HL-60 (cell line): ENCODE measurements at regions not wholly inside any gene's neighbourhood (a gene's known extent, or its start where the extent isn't known, plus 50 kb on each side); places are given as distances from the start of the nearest gene placed in this dataset.

ENCODE experiments used
- CTCF ChIP-seq: IDR thresholded peaks from one replicate; pipeline ENCODE4 v1.5.1; 2011; ENCODE audit warnings: low read length, control low read depth, inconsistent platforms; ENCODE audit not compliant: insufficient read depth
- POLR2AphosphoS5 ChIP-seq: IDR thresholded peaks from 2 replicates; pipeline ENCODE4 v1.6.1; 2012; ENCODE audit warnings: low read depth
- SPI1 ChIP-seq: IDR thresholded peaks from 2 replicates; pipeline ENCODE4 v1.6.1; 2012; ENCODE audit warnings: low read depth, mild to moderate bottlenecking, borderline replicate concordance
- TF ChIP-seq, protein P1 (sequence below): IDR thresholded peaks from 2 replicates; pipeline ENCODE4 v1.6.1; 2012; ENCODE audit warnings: low read depth; ENCODE audit not compliant: insufficient replicate concordance

- TF ChIP-seq, protein P1, sequence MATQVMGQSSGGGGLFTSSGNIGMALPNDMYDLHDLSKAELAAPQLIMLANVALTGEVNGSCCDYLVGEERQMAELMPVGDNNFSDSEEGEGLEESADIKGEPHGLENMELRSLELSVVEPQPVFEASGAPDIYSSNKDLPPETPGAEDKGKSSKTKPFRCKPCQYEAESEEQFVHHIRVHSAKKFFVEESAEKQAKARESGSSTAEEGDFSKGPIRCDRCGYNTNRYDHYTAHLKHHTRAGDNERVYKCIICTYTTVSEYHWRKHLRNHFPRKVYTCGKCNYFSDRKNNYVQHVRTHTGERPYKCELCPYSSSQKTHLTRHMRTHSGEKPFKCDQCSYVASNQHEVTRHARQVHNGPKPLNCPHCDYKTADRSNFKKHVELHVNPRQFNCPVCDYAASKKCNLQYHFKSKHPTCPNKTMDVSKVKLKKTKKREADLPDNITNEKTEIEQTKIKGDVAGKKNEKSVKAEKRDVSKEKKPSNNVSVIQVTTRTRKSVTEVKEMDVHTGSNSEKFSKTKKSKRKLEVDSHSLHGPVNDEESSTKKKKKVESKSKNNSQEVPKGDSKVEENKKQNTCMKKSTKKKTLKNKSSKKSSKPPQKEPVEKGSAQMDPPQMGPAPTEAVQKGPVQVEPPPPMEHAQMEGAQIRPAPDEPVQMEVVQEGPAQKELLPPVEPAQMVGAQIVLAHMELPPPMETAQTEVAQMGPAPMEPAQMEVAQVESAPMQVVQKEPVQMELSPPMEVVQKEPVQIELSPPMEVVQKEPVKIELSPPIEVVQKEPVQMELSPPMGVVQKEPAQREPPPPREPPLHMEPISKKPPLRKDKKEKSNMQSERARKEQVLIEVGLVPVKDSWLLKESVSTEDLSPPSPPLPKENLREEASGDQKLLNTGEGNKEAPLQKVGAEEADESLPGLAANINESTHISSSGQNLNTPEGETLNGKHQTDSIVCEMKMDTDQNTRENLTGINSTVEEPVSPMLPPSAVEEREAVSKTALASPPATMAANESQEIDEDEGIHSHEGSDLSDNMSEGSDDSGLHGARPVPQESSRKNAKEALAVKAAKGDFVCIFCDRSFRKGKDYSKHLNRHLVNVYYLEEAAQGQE = no peak
- no peak for TF ChIP-seq CTCF
- no peak for TF ChIP-seq POLR2AphosphoS5
- TF ChIP-seq SPI1 = no peak
Observed at GRCh38 chr1:82819234-82819633, 1018.5 kb downstream of the ADGRL2 start.
